ENCODE measurements at regions not wholly inside any gene's neighbourhood (a gene's known extent, or its start where the extent isn't known, plus 50 kb on each side); places are given as distances from the start of the nearest gene placed in this dataset.

- no peaks in the 10 kb centered on the region for H3K27me3 ChIP-seq (replicated peaks; ENCODE audit: control insufficient read depth, insufficient read depth, low read length)
- no peak overlapping the region for H3K4me3 ChIP-seq (replicated peaks; ENCODE audit: low read depth, low read length)
- no peak for TF ChIP-seq CTCF (IDR thresholded peaks at IDR 0.05; ENCODE audit: insufficient read depth, low read length, poor library complexity, severe bottlenecking)
- DNase-seq (ENCODE audit: extremely low read depth, insufficient read length): no peak
- H3K36me3 ChIP-seq (ENCODE audit: control insufficient read depth, insufficient read depth, low read length): no peaks in the 10 kb centered on the region
These were observed 607.9 kb downstream of the SLCO4C1 start for GRCh38 chr5:101688156-101688555.

- Histone ChIP-seq H3K36me3 (ENCODE audit: control insufficient read depth, insufficient read depth, low read length) (no peaks in the 10 kb centered on the region), H3K27me3 (replicated peaks; ENCODE audit: control insufficient read depth, insufficient read depth, low read length) (no peaks in the 10 kb centered on the region), H3K4me3 (replicated peaks; ENCODE audit: low read depth, low read length) (no peak overlapping the region)
- no peak for TF ChIP-seq CTCF (IDR thresholded peaks at IDR 0.05; ENCODE audit: insufficient read depth, low read length, poor library complexity, severe bottlenecking)
- no peak for DNase-seq (ENCODE audit: extremely low read depth, insufficient read length)
These were observed 608.6 kb downstream of the SLCO4C1 start for GRCh38 chr5:101687349-101687985.

- Histone ChIP-seq H3K36me3 (ENCODE audit: control insufficient read depth, insufficient read depth, low read length) (no peaks in the 10 kb centered on the region), H3K27me3 (replicated peaks; ENCODE audit: control insufficient read depth, insufficient read depth, low read length) (no peaks in the 10 kb centered on the region), H3K4me3 (replicated peaks; ENCODE audit: low read depth, low read length) (no peak overlapping the region)
- no peak for TF ChIP-seq CTCF (IDR thresholded peaks at IDR 0.05; ENCODE audit: insufficient read depth, low read length, poor library complexity, severe bottlenecking)
- no peak for DNase-seq (ENCODE audit: extremely low read depth, insufficient read length)
These were observed 609.4 kb downstream of the SLCO4C1 start for GRCh38 chr5:101686536-101687157.

GRCh38 chr5:101679816-101680215 is 616.3 kb downstream of the SLCO4C1 start:
- Histone ChIP-seq H3K36me3 (ENCODE audit: control insufficient read depth, insufficient read depth, low read length) (no peaks in the 10 kb centered on the region), H3K4me3 (replicated peaks; ENCODE audit: low read depth, low read length) (no peak overlapping the region), H3K27me3 (replicated peaks; ENCODE audit: control insufficient read depth, insufficient read depth, low read length) (no peaks in the 10 kb centered on the region)
- no peak for TF ChIP-seq CTCF (IDR thresholded peaks at IDR 0.05; ENCODE audit: insufficient read depth, low read length, poor library complexity, severe bottlenecking)
- no peak for DNase-seq (ENCODE audit: extremely low read depth, insufficient read length)

- peak; percentile 4 for DNase-seq (ENCODE audit: extremely low read depth, insufficient read length)
- Histone ChIP-seq H3K27me3 (replicated peaks; ENCODE audit: control insufficient read depth, insufficient read depth, low read length) (no peaks in the 10 kb centered on the region), H3K36me3 (ENCODE audit: control insufficient read depth, insufficient read depth, low read length) (no peaks in the 10 kb centered on the region), H3K4me3 (replicated peaks; ENCODE audit: low read depth, low read length) (no peak overlapping the region)
- TF ChIP-seq CTCF (IDR thresholded peaks at IDR 0.05; ENCODE audit: insufficient read depth, low read length, poor library complexity, severe bottlenecking): peak; percentile 89
These were observed 617.4 kb downstream of the SLCO4C1 start for GRCh38 chr5:101678481-101679193.

All from GM06990 (cell line).